ENCODE measurements at regions not wholly inside any gene's neighbourhood (a gene's known extent, or its start where the extent isn't known, plus 50 kb on each side); places are given as distances from the start of the nearest gene placed in this dataset.

- Histone ChIP-seq H3K27ac (ENCODE audit: insufficient read depth, low read length, poor library complexity, severe bottlenecking) (no peak overlapping the region), H3K36me3 (ENCODE audit: control insufficient read depth, insufficient read depth, low read length) (no peaks in the 10 kb centered on the region), H3K27me3 (ENCODE audit: control insufficient read depth, insufficient read depth, low read length) (no peaks in the 10 kb centered on the region), H3K9me3 (ENCODE audit: control insufficient read depth in 2 of 2, low read length in 2 of 2) (no peaks in the 10 kb centered on the region), H3K4me1 (ENCODE audit: control insufficient read depth, insufficient read depth, low read length, poor library complexity, severe bottlenecking) (no peaks in the 10 kb centered on the region), H3K4me3 (ENCODE audit: low read depth, low read length) (no peak overlapping the region)
- Mint-ChIP-seq H3K4me3 (no peak overlapping the region), H3K9me3 (peaks cover 0 to 5% (median 2%) of the 10 kb centered on the region in 7 donors), H3K4me1 (no peaks in the 10 kb centered on the region), H3K27ac (no peak overlapping the region), H3K36me3 (no peaks in the 10 kb centered on the region), H3K27me3 (no peaks in the 10 kb centered on the region)
- DNase-seq (no peak), ATAC-seq (ENCODE audit: low read depth in 2 of 2) (no peak)
These were observed 540.2 kb upstream of the CT83 start for GRCh38 chrX:117002981-117003380.

GRCh38 chrX:116975517-116975916, 512.7 kb upstream of the CT83 start:
- H3K27me3 ChIP-seq (ENCODE audit: control insufficient read depth, insufficient read depth, low read length) = no peaks in the 10 kb centered on the region
- Mint-ChIP-seq H3K36me3 (no peaks in the 10 kb centered on the region), H3K27me3 (no peaks in the 10 kb centered on the region), H3K4me3 (no peak overlapping the region), H3K27ac (no peak overlapping the region), H3K9me3 (peaks cover 0 to 16% (median 4%) of the 10 kb centered on the region in 7 donors), H3K4me1 (no peaks in the 10 kb centered on the region)
- H3K4me3 ChIP-seq (ENCODE audit: low read depth, low read length) = no peak overlapping the region
- no peak for DNase-seq
- H3K9me3 ChIP-seq (ENCODE audit: control insufficient read depth in 2 of 2, low read length in 2 of 2) = peaks cover 0 to 1% of the 10 kb centered on the region in 2 experiments
- ATAC-seq (ENCODE audit: low read depth in 2 of 2) = no peak
- H3K4me1 ChIP-seq (ENCODE audit: control insufficient read depth, insufficient read depth, low read length, poor library complexity, severe bottlenecking) = no peaks in the 10 kb centered on the region
- H3K36me3 ChIP-seq (ENCODE audit: control insufficient read depth, insufficient read depth, low read length) = no peaks in the 10 kb centered on the region
- H3K27ac ChIP-seq (ENCODE audit: insufficient read depth, low read length, poor library complexity, severe bottlenecking) = no peak overlapping the region

GRCh38 chrX:116972362-116972761, 509.6 kb upstream of the CT83 start:
- H3K4me1 Mint-ChIP-seq = no peaks in the 10 kb centered on the region
- H3K27me3 ChIP-seq (ENCODE audit: control insufficient read depth, insufficient read depth, low read length) = no peaks in the 10 kb centered on the region

GRCh38 chrX:116961872-116962582, 499.3 kb upstream of the CT83 start:
- no peak overlapping the region for H3K4me3 Mint-ChIP-seq
- no peak overlapping the region for H3K27ac Mint-ChIP-seq
- DNase-seq (no peak), ATAC-seq (ENCODE audit: low read depth in 2 of 2) (no peak)
- no peaks in the 10 kb centered on the region for H3K27me3 Mint-ChIP-seq
- H3K27ac ChIP-seq (ENCODE audit: insufficient read depth, low read length, poor library complexity, severe bottlenecking) = no peak overlapping the region
- no peaks in the 10 kb centered on the region for H3K4me1 Mint-ChIP-seq
- no peaks in the 10 kb centered on the region for H3K9me3 ChIP-seq (ENCODE audit: control insufficient read depth in 2 of 2, low read length in 2 of 2)
- H3K36me3 Mint-ChIP-seq = no peaks in the 10 kb centered on the region
- H3K27me3 ChIP-seq (ENCODE audit: control insufficient read depth, insufficient read depth, low read length) = no peaks in the 10 kb centered on the region
- no peak overlapping the region for H3K4me3 ChIP-seq (ENCODE audit: low read depth, low read length)
- no peaks in the 10 kb centered on the region for H3K4me1 ChIP-seq (ENCODE audit: control insufficient read depth, insufficient read depth, low read length, poor library complexity, severe bottlenecking)
- peaks cover 0 to 13% (median 3%) of the 10 kb centered on the region in 7 donors for H3K9me3 Mint-ChIP-seq
- no peaks in the 10 kb centered on the region for H3K36me3 ChIP-seq (ENCODE audit: control insufficient read depth, insufficient read depth, low read length)

More at GRCh38 chrX:116972362-116972761, 509.6 kb upstream of the CT83 start:
- Histone ChIP-seq H3K27ac (ENCODE audit: insufficient read depth, low read length, poor library complexity, severe bottlenecking) (no peak overlapping the region), H3K4me1 (ENCODE audit: control insufficient read depth, insufficient read depth, low read length, poor library complexity, severe bottlenecking) (no peaks in the 10 kb centered on the region), H3K36me3 (ENCODE audit: control insufficient read depth, insufficient read depth, low read length) (no peaks in the 10 kb centered on the region), H3K9me3 (ENCODE audit: control insufficient read depth in 2 of 2, low read length in 2 of 2) (peaks cover 0 to 1% of the 10 kb centered on the region in 2 experiments), H3K4me3 (ENCODE audit: low read depth, low read length) (no peak overlapping the region)
- peaks cover 0 to 12% (median 3%) of the 10 kb centered on the region in 7 donors for H3K9me3 Mint-ChIP-seq
- DNase-seq = no peak
- H3K27me3 Mint-ChIP-seq = no peaks in the 10 kb centered on the region
- H3K27ac Mint-ChIP-seq = no peak overlapping the region
- ATAC-seq (ENCODE audit: low read depth in 2 of 2) = no peak
- H3K36me3 Mint-ChIP-seq = no peaks in the 10 kb centered on the region
- H3K4me3 Mint-ChIP-seq = no peak overlapping the region

GRCh38 chrX:116930311-116930710, 467.5 kb upstream of the CT83 start:
- Histone ChIP-seq H3K27ac (ENCODE audit: insufficient read depth, low read length, poor library complexity, severe bottlenecking) (no peak overlapping the region), H3K4me1 (ENCODE audit: control insufficient read depth, insufficient read depth, low read length, poor library complexity, severe bottlenecking) (no peaks in the 10 kb centered on the region), H3K36me3 (ENCODE audit: control insufficient read depth, insufficient read depth, low read length) (no peaks in the 10 kb centered on the region), H3K4me3 (ENCODE audit: low read depth, low read length) (no peak overlapping the region), H3K27me3 (ENCODE audit: control insufficient read depth, insufficient read depth, low read length) (no peaks in the 10 kb centered on the region), H3K9me3 (ENCODE audit: control insufficient read depth in 2 of 2, low read length in 2 of 2) (no peaks in the 10 kb centered on the region)
- no peak overlapping the region for H3K4me3 Mint-ChIP-seq
- DNase-seq (no peak), ATAC-seq (ENCODE audit: low read depth in 2 of 2) (no peak)
- H3K36me3 Mint-ChIP-seq = no peaks in the 10 kb centered on the region
- H3K27ac Mint-ChIP-seq = no peak overlapping the region
- H3K27me3 Mint-ChIP-seq = no peaks in the 10 kb centered on the region
- peaks cover 0 to 3% (median 0%) of the 10 kb centered on the region in 7 donors for H3K9me3 Mint-ChIP-seq
- H3K4me1 Mint-ChIP-seq = no peaks in the 10 kb centered on the region

GRCh38 chrX:116897526-116897925, 434.8 kb upstream of the CT83 start:
- Mint-ChIP-seq H3K27ac (no peak overlapping the region), H3K4me1 (no peaks in the 10 kb centered on the region), H3K36me3 (no peaks in the 10 kb centered on the region), H3K4me3 (no peak overlapping the region), H3K9me3 (peaks cover 0 to 23% (median 4%) of the 10 kb centered on the region in 7 donors), H3K27me3 (no peaks in the 10 kb centered on the region)
- Histone ChIP-seq H3K4me1 (ENCODE audit: control insufficient read depth, insufficient read depth, low read length, poor library complexity, severe bottlenecking) (no peaks in the 10 kb centered on the region), H3K9me3 (ENCODE audit: control insufficient read depth in 2 of 2, low read length in 2 of 2) (peaks cover 0 to 2% of the 10 kb centered on the region in 2 experiments), H3K27me3 (ENCODE audit: control insufficient read depth, insufficient read depth, low read length) (no peaks in the 10 kb centered on the region), H3K27ac (ENCODE audit: insufficient read depth, low read length, poor library complexity, severe bottlenecking) (no peak overlapping the region), H3K4me3 (ENCODE audit: low read depth, low read length) (no peak overlapping the region), H3K36me3 (ENCODE audit: control insufficient read depth, insufficient read depth, low read length) (no peaks in the 10 kb centered on the region)
- no peak for ATAC-seq (ENCODE audit: low read depth in 2 of 2)
- no peak for DNase-seq

- no peaks in the 10 kb centered on the region for H3K36me3 ChIP-seq (ENCODE audit: control insufficient read depth, insufficient read depth, low read length)
- DNase-seq (no peak), ATAC-seq (ENCODE audit: low read depth in 2 of 2) (no peak)
- Mint-ChIP-seq H3K36me3 (no peaks in the 10 kb centered on the region), H3K27me3 (no peaks in the 10 kb centered on the region), H3K4me3 (no peak overlapping the region), H3K9me3 (peaks cover 0 to 6% (median 4%) of the 10 kb centered on the region in 7 donors), H3K27ac (no peak overlapping the region), H3K4me1 (no peaks in the 10 kb centered on the region)
- no peak overlapping the region for H3K4me3 ChIP-seq (ENCODE audit: low read depth, low read length)
- no peaks in the 10 kb centered on the region for H3K27me3 ChIP-seq (ENCODE audit: control insufficient read depth, insufficient read depth, low read length)
- no peaks in the 10 kb centered on the region for H3K4me1 ChIP-seq (ENCODE audit: control insufficient read depth, insufficient read depth, low read length, poor library complexity, severe bottlenecking)
- H3K9me3 ChIP-seq (ENCODE audit: control insufficient read depth in 2 of 2, low read length in 2 of 2) = peaks cover 0 to 2% of the 10 kb centered on the region in 2 experiments
- no peak overlapping the region for H3K27ac ChIP-seq (ENCODE audit: insufficient read depth, low read length, poor library complexity, severe bottlenecking)
These were observed 419.2 kb upstream of the CT83 start for GRCh38 chrX:116881961-116882360.

- H3K4me1 Mint-ChIP-seq = no peaks in the 10 kb centered on the region
- H3K27me3 ChIP-seq (ENCODE audit: control insufficient read depth, insufficient read depth, low read length) = no peaks in the 10 kb centered on the region
- DNase-seq (no peak), ATAC-seq (ENCODE audit: low read depth in 2 of 2) (no peak)
- H3K27ac Mint-ChIP-seq = no peak overlapping the region
- H3K27ac ChIP-seq (ENCODE audit: insufficient read depth, low read length, poor library complexity, severe bottlenecking) = no peak overlapping the region
- no peaks in the 10 kb centered on the region for H3K4me1 ChIP-seq (ENCODE audit: control insufficient read depth, insufficient read depth, low read length, poor library complexity, severe bottlenecking)
- no peaks in the 10 kb centered on the region for H3K27me3 Mint-ChIP-seq
- H3K9me3 Mint-ChIP-seq = peaks cover 0 to 6% (median 0%) of the 10 kb centered on the region in 7 donors
- no peak overlapping the region for H3K4me3 ChIP-seq (ENCODE audit: low read depth, low read length)
- no peak overlapping the region for H3K4me3 Mint-ChIP-seq
- H3K36me3 Mint-ChIP-seq = no peaks in the 10 kb centered on the region
- H3K36me3 ChIP-seq (ENCODE audit: control insufficient read depth, insufficient read depth, low read length) = no peaks in the 10 kb centered on the region
- no peaks in the 10 kb centered on the region for H3K9me3 ChIP-seq (ENCODE audit: control insufficient read depth in 2 of 2, low read length in 2 of 2)
These were observed 410.9 kb upstream of the CT83 start for GRCh38 chrX:116873671-116874070.
